Skin of body (tissue), 1 donor: ENCODE measurements at regions not wholly inside any gene's neighbourhood (a gene's known extent, or its start where the extent isn't known, plus 50 kb on each side); places are given as distances from the start of the nearest gene placed in this dataset.

Experiments
- DNase-seq: peaks from one replicate; lab custom pipeline; 2025; lab: John Stamatoyannopoulos, UW

GRCh38 chr2:239634769-239635168 is 233.9 kb upstream of the HDAC4 start:
- no peak for DNase-seq

DNA sequence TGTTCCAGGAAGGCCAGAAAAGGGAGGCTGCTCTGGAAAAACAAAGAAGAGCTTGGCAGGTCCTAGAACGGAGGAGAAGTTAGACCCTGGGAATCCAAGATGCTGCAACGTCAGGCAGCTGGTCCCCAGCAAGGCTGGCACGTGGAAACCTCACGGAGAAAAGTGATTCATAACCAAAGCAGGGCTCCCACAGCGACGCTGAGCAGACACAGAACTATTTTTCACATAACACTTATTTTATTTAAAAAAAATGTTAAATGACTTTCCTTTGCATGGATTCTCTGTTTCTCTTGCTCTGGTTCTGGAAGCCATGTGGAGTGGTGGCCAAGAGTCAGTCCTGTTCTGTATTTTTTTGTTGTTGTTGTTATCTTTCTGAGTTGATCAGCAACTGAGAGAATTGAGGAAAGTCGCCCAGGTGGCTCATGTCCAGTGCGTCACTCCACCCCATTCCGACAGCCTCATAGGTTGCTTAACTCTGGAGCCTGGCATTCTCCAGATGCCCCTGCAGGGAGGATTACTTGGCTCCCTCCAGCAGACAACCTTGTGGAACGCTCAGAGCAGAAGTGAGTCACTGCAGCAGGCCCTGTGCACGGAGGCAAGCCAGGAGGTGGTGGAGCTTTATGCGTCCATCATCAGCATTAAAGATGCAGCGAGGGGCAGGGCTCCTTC is 229.9 kb upstream of the HDAC4 start:
- DNase-seq: no peak

DNA sequence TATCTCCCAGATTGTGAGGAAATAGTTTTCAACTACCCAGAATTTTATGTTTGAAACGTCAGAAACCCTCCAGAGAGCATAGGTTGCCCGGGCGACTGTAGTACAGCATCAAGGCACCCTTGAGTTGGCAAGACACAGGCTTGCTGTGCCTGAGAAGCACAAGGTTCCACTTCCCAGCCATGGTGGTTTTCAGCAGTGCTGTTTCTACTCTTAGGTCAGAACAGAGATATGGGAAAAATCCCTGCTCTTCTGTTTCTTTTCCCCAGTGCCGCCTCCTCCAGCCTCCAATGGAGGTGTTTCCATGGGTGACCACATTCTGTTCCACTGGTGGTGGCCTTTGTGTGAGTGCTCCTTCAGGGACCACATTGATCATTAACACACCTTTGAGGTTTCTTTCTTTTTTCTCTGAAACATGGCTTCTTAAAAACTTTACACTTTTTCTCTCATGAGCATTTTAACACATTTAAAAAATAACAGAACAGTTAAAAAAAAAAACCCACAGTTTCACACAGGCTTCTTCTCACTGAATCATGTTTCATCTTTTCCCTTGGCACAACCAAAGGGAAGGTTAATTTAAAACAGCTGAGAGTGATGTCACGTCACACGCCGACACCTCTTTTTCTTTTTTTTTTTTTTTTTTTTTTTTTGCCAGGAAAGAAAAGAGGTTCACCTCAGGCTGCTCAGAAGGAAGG is 229.3 kb upstream of the HDAC4 start:
- no peak for DNase-seq

DNA sequence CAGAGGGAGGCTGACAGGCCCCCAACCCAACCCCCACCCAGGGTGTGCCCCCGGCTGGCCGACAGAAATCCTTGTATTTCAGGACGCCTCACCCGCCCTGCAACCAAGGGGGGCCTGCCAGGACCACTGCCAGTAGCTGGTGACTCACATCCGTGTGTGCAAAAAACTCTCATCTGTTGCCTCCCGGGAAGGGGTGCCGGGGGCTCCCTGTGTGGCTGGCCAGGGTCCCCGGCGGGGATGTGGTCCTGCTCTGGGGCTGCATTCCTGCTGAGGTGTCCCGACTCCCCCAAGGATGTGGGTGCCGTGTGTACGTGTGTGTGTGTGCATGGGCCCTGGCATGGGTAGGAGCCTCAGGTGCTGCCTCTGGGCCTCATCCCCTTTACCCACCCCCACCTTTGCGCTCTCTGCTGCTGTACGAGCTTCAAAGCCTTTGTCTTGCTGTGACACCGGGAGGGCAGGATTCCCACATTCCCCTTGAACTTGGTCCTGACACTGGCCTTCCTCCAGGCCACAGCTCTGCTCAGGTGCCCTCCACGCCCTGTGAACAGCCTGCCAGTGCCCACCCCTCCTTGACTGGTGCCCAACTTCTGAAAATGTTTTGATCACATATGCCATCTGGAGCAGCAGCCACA is 226.3 kb upstream of the HDAC4 start:
- DNase-seq: no peak

DNA sequence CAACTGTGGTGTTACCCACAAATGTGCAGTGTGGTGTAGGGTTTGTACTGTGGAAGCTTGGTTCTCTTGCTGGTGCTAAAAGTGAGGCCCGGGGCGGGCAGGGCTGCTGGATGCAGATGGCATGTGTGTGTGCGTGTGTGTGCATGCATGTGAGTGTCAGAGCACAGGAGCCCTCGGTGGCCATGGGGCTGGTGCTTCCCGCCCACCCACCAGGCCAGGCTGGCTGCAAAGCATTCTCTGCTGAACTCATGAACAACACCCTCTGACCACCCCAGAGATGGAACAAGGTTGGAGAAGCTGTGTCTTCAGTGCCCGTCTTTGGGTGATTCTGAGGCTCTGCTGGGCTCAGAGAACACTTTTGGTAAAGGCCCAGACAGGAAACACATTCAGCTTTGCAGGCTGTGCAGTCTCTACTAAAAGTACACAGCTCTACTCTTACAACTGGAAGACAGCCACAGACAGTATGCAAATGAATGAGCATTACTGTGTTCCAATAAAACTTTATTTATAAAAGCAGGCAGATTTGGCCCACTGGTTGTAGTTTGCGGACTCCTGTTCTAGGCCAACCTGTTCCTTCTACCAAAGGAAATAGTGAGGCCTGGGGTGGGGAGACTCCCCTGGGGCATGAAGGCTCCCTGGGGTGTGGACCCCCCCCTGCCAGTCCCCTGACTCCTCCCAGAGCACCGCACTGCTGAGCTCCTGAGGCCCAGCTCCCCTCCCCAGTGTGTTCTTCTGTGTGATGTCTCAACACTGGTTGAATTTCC is 225.3 kb upstream of the HDAC4 start:
- no peak for DNase-seq

DNA sequence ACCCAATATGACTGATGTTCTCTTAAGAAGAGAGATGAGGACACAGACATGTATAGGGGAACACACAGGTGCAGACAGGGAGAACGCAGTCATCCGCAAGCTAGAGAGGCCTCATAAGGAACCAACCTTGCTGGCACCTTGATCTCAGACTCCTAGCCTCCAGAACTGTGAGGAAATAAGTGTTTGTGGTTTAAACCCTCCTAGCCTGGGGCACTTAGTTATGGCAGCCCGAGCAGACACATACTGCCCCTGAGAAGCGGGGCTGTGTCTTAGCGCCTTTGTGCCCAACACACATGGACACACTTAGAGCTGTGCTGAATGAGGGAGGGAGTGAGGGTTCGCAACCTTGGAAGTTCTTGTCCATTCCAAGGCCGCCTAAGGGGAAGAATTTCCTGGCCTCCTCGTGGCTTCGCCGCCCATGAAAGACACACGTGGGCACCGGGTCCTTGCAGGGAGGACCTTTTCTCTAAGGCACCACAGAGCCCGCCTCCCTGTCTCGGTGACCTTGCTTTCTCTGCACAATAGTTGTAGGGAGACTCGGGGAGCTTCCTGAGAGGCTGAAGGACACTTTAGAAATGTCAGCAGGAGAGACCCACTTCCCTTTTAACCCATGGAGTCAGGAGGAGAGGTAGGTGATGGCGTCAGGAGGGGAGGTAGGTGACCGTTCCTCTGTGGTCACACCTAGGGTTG is 224.5 kb upstream of the HDAC4 start:
- DNase-seq: no peak

DNA sequence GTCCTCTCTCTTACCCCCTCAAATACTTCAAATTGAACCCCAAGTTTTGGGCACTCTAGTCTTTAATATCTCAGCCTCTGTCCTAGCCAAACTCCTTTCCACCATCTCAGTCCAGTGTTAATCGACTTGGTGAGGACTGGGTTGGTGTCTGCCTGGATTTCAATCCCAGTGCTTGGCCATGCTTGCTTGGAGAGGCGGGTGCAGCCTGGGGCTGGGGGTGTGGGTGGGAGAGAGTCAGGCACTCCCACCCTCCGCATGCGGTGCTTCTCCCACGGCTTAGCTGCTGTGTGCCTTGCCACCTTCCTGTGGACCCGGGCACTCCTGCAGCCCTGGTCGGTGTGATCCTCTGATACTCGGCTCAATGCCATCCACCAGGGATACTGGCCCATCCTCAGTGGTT is 220.8 kb upstream of the HDAC4 start:
- DNase-seq: no peak

DNA sequence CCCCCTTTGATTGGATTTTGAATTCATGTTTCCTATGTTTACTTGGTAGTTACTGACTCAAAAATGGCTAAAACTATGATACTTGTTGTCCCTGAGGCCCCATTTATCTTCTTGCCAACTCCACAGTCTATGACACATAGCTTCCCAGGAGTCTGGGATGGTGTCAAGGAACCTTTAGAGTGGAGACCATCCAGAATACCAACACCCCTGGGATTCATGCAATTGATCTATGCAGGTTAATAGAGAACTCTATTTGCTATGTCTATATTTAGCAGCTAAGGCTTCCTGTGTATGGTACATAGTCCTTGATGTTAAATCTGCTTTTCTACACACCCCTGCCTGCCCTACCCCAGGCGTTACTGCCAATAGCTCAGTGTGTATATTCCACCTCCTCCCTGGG is 218.5 kb upstream of the HDAC4 start:
- DNase-seq: no peak

GRCh38 chr2:239616729-239617128 is 215.9 kb upstream of the HDAC4 start:
- DNase-seq: no peak

DNA sequence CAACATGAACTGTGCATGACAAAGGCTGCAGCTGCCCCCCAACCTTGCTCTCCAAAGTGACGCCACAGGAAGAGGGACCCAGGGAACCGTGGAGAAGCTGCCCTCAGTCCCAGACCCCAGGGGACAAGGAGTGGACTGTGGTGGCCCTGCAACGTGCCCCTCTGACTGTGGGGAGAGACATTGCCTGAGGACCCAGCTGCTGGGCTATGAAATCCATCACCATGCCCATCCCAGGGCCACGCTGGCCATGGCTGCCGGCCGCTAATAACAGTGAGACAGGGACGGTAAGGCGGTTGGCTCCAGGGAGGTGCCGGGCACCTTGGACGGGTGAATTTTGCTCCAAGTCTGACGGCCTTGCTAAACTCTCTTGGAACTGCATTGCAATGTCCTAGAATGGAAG is 211.3 kb upstream of the HDAC4 start:
- no peak for DNase-seq

- DNase-seq: no peak
These were observed 210.5 kb upstream of the HDAC4 start for GRCh38 chr2:239611222-239611795.

DNA sequence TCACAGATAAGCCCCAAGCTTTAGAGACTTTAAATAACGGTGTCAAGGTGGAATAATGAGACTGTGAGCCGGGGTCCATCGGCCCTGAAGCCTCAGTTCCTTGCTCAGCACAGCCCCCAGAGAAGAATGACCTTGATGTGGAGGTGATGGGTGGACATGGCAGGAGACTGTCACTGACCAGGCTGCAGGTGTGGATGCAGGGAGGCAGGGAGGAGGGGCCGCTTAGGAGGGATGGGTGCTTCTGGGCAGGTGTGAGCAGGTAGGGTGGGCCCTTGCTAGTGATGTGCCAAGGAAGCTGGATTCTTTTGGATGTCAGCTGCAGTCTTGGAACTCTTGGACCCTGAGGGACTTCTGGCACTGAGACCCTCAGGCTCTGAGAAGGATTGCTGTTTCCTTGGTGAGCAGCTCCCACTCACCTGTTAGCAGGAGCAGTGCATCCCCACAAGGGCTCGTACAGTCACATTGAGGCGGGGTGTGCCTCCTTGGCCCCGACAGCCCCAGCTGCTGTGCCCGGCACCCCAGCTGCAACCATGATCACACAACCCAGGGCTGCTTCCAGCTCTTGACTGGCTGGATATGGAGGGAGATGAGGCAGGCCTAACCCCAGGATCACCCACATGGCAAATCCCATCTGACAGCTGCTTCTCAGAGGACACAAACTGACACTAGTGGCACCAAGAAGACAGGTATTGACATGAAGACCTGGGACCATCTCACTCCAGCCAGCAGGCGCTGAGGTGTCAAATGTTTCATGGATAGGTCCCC is 209.8 kb upstream of the HDAC4 start:
- DNase-seq: no peak

DNA sequence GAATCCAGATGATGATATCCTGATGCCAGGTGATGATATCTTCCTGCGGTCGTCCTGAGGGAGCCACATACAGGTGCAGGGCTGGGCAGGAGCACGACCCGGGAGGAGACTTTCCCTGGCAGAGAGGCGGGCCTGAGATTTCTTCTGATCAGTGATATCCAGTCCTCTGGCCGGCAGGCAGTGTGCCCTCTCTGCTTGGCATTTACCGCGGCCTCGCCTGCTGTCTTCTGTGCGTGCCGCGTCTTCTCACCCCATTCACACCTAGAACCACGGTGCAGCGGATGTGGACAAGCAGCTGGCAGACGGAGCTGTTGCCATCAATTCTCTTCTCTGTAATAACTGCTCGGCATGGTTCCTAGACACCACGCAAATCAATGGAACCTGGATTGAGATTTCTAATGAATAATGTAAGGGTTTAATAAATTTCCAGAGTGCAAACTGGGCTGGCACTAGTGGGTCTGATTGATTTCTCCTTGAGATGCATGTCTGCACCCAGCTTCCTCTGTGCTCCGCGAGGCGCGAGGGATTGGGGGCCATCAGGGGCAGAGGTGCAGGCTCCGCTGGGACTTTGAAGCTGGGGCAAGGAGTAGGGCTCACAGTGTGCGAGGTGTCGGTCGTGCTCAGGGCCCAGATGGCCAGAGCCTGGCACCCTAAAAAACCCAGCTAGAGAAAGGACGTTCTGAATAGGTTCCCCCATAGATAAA is 208.9 kb upstream of the HDAC4 start:
- DNase-seq: no peak

DNA sequence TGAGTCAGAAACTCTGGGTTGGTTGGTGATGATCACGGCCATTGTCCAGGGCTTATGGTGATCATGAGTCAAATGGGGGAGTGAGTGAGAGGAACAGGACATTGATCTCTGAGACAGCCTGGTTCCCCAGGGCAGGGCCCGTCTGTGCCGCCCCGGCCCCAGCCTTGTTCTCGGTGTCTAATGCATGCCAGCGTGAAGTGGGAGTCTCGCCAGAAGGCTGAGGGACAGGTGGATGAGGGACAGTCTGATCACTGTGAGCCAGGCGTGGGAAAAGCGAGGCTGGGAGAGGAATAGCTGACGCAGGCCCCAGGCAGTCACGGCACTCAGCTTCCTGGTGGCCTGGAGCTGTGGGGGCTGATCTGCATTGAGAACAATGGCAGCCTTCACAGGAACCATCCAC is 208.3 kb upstream of the HDAC4 start:
- no peak for DNase-seq

DNA sequence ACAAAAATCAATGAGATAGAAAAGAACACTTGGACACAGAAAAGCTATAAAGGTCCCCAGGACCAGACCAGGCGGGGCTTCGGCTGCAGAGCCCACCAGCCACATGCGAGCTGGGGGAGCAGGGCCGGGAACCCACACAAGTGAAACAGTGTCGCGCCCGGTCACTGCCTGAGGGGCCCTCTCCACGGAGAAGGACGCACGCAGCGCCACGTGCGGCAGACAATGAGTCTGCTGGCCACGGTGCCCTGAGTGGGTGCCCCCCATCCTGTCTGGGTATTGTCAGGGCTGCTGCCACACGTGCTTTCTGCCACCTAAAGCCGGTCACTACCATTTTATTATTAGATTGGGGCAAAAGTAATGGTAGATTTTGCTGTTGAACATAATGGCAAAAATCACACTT is 207.9 kb upstream of the HDAC4 start:
- no peak for DNase-seq

- no peak for DNase-seq
These were observed 207.4 kb upstream of the HDAC4 start for GRCh38 chr2:239608260-239608659.

- no peak for DNase-seq
These were observed 206.8 kb upstream of the HDAC4 start for GRCh38 chr2:239607517-239608191.

DNA sequence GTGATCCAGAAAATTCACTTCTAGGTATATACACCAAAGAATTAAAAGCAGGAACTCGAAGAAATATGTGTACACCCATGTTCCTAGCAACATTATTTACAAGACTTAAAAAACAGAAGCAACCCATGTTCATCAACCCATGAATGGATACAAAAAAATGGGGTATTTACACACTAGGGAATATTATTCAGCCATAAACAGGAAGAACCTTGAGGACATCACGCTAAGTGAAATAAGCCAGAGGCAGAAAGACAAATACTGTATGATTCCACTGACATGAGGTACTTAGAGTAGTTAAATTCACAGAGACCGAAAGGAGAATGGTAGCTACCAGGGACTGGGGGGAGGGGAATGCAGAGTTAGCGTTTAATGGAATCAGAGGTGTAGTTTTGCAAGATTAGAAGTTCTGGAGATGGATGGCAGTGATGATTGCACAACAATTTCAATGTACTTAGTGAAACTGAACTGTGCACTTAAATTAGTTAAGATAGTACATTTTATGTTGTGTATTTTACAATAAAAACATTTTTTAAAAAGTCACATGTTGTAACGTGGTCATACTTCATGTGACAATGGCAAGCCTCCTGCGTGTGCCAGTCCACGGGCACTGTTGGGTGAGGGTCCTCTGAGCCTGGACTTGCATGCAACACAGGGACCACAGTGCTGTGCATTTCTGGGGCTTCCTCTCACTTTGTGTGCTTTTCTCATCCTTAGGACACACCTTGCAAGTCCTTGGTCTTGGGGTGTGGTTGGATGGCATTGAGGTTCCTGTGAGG is 206.1 kb upstream of the HDAC4 start:
- DNase-seq: no peak
